IMR-90 (cell line): ENCODE measurements at regions not wholly inside any gene's neighbourhood (a gene's known extent, or its start where the extent isn't known, plus 50 kb on each side); places are given as distances from the start of the nearest gene placed in this dataset.

ENCODE experiments used
- BHLHE40 ChIP-seq: fragments of 150-350 bp; IDR thresholded peaks from 2 replicates; pipeline ENCODE4 v1.6.1; 2016; ENCODE audit warnings: mild to moderate bottlenecking, low read depth, low read length
- CEBPB ChIP-seq: IDR thresholded peaks from 2 replicates; pipeline ENCODE4 v1.6.1; 2012; ENCODE audit warnings: low read depth, low read length, improper control_type of control experiment
- CHD1 ChIP-seq: IDR thresholded peaks from 2 replicates; pipeline ENCODE4 v1.6.1; 2012; ENCODE audit warnings: low read depth, low read length, improper control_type of control experiment
- MAFK ChIP-seq: IDR thresholded peaks from 2 replicates; pipeline ENCODE4 v1.6.1; 2012; ENCODE audit warnings: low read depth, low read length, improper control_type of control experiment
- MAZ ChIP-seq: IDR thresholded peaks from 2 replicates; pipeline ENCODE4 v1.6.1; 2012; ENCODE audit warnings: low read depth, mild to moderate bottlenecking, low read length, improper control_type of control experiment, moderate library complexity, borderline replicate concordance
- POLR2A ChIP-seq: IDR thresholded peaks from 2 replicates; pipeline ENCODE4 v1.6.1; 2012; ENCODE audit warnings: mild to moderate bottlenecking, low read depth, low read length
- RAD21 ChIP-seq: IDR thresholded peaks from 2 replicates; pipeline ENCODE4 v1.6.1; 2012; ENCODE audit warnings: low read length, improper control_type of control experiment
- RCOR1 ChIP-seq: IDR thresholded peaks from 2 replicates; pipeline ENCODE4 v1.6.1; 2012; ENCODE audit warnings: mild to moderate bottlenecking, low read length, improper control_type of control experiment; ENCODE audit not compliant: insufficient replicate concordance
- RFX5 ChIP-seq: IDR thresholded peaks from 2 replicates; pipeline ENCODE4 v1.8.0; 2012; ENCODE audit warnings: low read depth, mild to moderate bottlenecking, low read length, moderate library complexity
- SMC3 ChIP-seq: fragments of 150-350 bp; IDR thresholded peaks from 2 replicates; pipeline ENCODE4 v1.6.1; 2016; ENCODE audit warnings: low read depth, mild to moderate bottlenecking, antibody characterized with exemption, low read length, moderate library complexity
- USF2 ChIP-seq: fragments of 150-350 bp; IDR thresholded peaks from 2 replicates; pipeline ENCODE4 v1.6.1; 2017; ENCODE audit warnings: mild to moderate bottlenecking, antibody characterized with exemption, low read length, low read depth
- TF ChIP-seq, protein P1 (sequence below): conservative IDR thresholded peaks from 2 replicates; pipeline ENCODE4 v1.5.1; 2012; ENCODE audit warnings: mild to moderate bottlenecking, low read depth, low read length, improper control_type of control experiment
- TF ChIP-seq, protein P2 (sequence below): fragments of 150-350 bp; IDR thresholded peaks from 2 replicates; pipeline ENCODE4 v1.6.1; 2016; ENCODE audit warnings: low read depth, mild to moderate bottlenecking, low read length, moderate library complexity, borderline replicate concordance

- TF ChIP-seq, protein P1, sequence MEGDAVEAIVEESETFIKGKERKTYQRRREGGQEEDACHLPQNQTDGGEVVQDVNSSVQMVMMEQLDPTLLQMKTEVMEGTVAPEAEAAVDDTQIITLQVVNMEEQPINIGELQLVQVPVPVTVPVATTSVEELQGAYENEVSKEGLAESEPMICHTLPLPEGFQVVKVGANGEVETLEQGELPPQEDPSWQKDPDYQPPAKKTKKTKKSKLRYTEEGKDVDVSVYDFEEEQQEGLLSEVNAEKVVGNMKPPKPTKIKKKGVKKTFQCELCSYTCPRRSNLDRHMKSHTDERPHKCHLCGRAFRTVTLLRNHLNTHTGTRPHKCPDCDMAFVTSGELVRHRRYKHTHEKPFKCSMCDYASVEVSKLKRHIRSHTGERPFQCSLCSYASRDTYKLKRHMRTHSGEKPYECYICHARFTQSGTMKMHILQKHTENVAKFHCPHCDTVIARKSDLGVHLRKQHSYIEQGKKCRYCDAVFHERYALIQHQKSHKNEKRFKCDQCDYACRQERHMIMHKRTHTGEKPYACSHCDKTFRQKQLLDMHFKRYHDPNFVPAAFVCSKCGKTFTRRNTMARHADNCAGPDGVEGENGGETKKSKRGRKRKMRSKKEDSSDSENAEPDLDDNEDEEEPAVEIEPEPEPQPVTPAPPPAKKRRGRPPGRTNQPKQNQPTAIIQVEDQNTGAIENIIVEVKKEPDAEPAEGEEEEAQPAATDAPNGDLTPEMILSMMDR: no peak
- TF ChIP-seq RCOR1: no peak
- TF ChIP-seq BHLHE40: no peak
- TF ChIP-seq RFX5: no peak
- TF ChIP-seq CEBPB: no peak
- TF ChIP-seq POLR2A: no peak
- TF ChIP-seq CHD1: no peak
- TF ChIP-seq RAD21: no peak
- TF ChIP-seq MAFK: no peak
- no peak for TF ChIP-seq USF2
- no peak for TF ChIP-seq SMC3
- TF ChIP-seq, protein P2, sequence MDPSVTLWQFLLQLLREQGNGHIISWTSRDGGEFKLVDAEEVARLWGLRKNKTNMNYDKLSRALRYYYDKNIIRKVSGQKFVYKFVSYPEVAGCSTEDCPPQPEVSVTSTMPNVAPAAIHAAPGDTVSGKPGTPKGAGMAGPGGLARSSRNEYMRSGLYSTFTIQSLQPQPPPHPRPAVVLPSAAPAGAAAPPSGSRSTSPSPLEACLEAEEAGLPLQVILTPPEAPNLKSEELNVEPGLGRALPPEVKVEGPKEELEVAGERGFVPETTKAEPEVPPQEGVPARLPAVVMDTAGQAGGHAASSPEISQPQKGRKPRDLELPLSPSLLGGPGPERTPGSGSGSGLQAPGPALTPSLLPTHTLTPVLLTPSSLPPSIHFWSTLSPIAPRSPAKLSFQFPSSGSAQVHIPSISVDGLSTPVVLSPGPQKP: no peak
- TF ChIP-seq MAZ: no peak
These were observed 127.3 kb upstream of the ROPN1 start for GRCh38 chr3:124119056-124119716.
